Fibroblast of skin of left biceps (primary cell): ENCODE measurements at regions not wholly inside any gene's neighbourhood (a gene's known extent, or its start where the extent isn't known, plus 50 kb on each side); places are given as distances from the start of the nearest gene placed in this dataset.
"Not testable (repeated sequence)": the region's sequence is repeated elsewhere in the genome, so short reads cannot be mapped to it uniquely, and the experiment has no call there.

Experiments used
- DNase-seq, 2 experiments: peaks; one replicate each; pipeline ENCODE4 v3.0.0-alpha.2; 2013; ENCODE audit warnings: low read depth in 2 of 2

- no peak for DNase-seq
Measured at GRCh38 chr3:181533811-181534210, 177.9 kb upstream of the SOX2 start.

- no peak for DNase-seq
Measured at GRCh38 chr3:181530584-181530983, 181.1 kb upstream of the SOX2 start.

- no peak for DNase-seq
Measured at GRCh38 chr3:181521831-181522230, 189.9 kb upstream of the SOX2 start.

GRCh38 chr3:181518222-181518621 is 193.5 kb upstream of the SOX2 start:
- no peak for DNase-seq

GRCh38 chr3:181512787-181513186 is 198.9 kb upstream of the SOX2 start:
- no peak for DNase-seq

- no peak for DNase-seq
Measured at GRCh38 chr3:181510500-181510899, 201.2 kb upstream of the SOX2 start.

- no peak for DNase-seq
Measured at GRCh38 chr3:181497358-181497757, 214.4 kb upstream of the SOX2 start.

GRCh38 chr3:181493423-181493822 is 218.3 kb upstream of the SOX2 start:
- DNase-seq, result peak; percentile 10 to 12

- DNase-seq, result no peak
Measured at GRCh38 chr3:181488536-181488935, 223.2 kb upstream of the SOX2 start.

GRCh38 chr3:181487236-181487978 is 224.3 kb upstream of the SOX2 start:
- DNase-seq, result no peak

GRCh38 chr3:181486141-181486885 is 225.4 kb upstream of the SOX2 start:
- DNase-seq, result no peak

- no peak for DNase-seq
Measured at GRCh38 chr3:181484026-181484425, 227.7 kb upstream of the SOX2 start.

GRCh38 chr3:181475146-181475545 is 236.6 kb upstream of the SOX2 start:
- not testable (repeated sequence) for DNase-seq

GRCh38 chr3:181470349-181470748 is 241.4 kb upstream of the SOX2 start:
- DNase-seq, result no peak

- no peak for DNase-seq
Measured at GRCh38 chr3:181464033-181464694, 247.6 kb upstream of the SOX2 start.

- DNase-seq, result no peak
Measured at GRCh38 chr3:181461381-181461780, 250.3 kb upstream of the SOX2 start.

GRCh38 chr3:181459516-181459915 is 252.2 kb upstream of the SOX2 start:
- no peak for DNase-seq

- DNase-seq, result no peak
Measured at GRCh38 chr3:181458857-181459256, 252.9 kb upstream of the SOX2 start.

GRCh38 chr3:181457756-181458155 is 254.0 kb upstream of the SOX2 start:
- no peak for DNase-seq

GRCh38 chr3:181457190-181457589 is 254.5 kb upstream of the SOX2 start:
- no peak for DNase-seq

- DNase-seq, result no peak
Measured at GRCh38 chr3:181455276-181455675, 256.4 kb upstream of the SOX2 start.

- DNase-seq, result no peak
Measured at GRCh38 chr3:181454451-181455027, 257.2 kb upstream of the SOX2 start.
